Activated CD4-positive, CD25-positive, alpha-beta regulatory T cell treated with anti-CD3 and anti-CD28 coated beads, Interleukin-2, amount 50 U/mL, for 16 hours (primary cell): ENCODE measurements at regions not wholly inside any gene's neighbourhood (a gene's known extent, or its start where the extent isn't known, plus 50 kb on each side); places are given as distances from the start of the nearest gene placed in this dataset.

Source experiments
- DNase-seq: peaks from one replicate; pipeline ENCODE4 v3.0.0-alpha.2; 2020; ENCODE audit warnings: low read depth, low spot score

- no peak for DNase-seq
Observed at GRCh38 chr15:91665212-91665611, 188.3 kb upstream of the SLCO3A1 start.

- DNase-seq, result no peak
Observed at GRCh38 chr15:91668370-91668769, 185.1 kb upstream of the SLCO3A1 start.

- DNase-seq, result no peak
Observed at GRCh38 chr15:91670108-91670507, 183.4 kb upstream of the SLCO3A1 start.

GRCh38 chr15:91678003-91678402 is 175.5 kb upstream of the SLCO3A1 start:
- no peak for DNase-seq

GRCh38 chr15:91679447-91679846 is 174.1 kb upstream of the SLCO3A1 start:
- no peak for DNase-seq

DNA sequence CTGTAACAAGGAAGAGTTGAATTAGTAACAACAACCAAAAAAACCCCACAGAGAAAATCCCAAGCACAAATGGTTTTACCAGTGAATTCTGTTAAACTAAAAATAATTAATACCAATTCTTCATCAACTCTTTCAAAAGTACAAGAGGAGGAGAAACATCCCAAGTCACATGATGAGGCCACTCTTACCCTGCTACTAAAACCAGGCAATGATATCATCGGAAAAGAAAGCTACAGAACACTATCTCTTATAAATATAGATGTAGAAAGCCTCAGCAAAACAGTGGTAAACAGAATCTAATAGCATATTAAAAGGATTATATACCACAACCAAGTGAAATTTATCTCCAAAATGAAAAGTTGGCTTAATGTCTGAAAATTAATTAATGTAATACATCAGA is 168.1 kb upstream of the SLCO3A1 start:
- no peak for DNase-seq

- DNase-seq, result no peak
Observed at GRCh38 chr15:91688811-91689210, 164.7 kb upstream of the SLCO3A1 start.

- no peak for DNase-seq
Observed at GRCh38 chr15:91689377-91689776, 164.1 kb upstream of the SLCO3A1 start.

- DNase-seq, result no peak
Observed at GRCh38 chr15:91692596-91692995, 160.9 kb upstream of the SLCO3A1 start.

GRCh38 chr15:91694131-91694830 is 159.2 kb upstream of the SLCO3A1 start:
- DNase-seq, result no peak

DNA sequence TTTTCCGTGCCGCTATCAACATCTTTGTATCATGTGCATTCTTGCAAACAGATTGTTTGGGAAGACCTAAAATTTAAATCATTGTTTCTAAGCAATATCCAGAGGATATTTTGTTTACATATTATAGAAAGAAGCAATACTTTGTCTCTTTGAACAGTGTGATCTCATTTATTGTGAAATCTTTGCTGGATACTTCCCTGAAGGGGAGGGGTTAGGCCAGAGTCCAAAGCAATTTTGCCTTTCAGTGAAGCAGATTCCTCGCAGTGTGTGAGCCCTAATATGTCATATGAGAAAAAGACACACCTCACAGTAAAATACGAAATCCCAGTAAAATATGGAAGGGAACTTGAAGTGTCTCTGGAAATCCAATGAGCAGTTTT is 158.7 kb upstream of the SLCO3A1 start:
- DNase-seq, result no peak

GRCh38 chr15:91695799-91696198 is 157.7 kb upstream of the SLCO3A1 start:
- no peak for DNase-seq

DNA sequence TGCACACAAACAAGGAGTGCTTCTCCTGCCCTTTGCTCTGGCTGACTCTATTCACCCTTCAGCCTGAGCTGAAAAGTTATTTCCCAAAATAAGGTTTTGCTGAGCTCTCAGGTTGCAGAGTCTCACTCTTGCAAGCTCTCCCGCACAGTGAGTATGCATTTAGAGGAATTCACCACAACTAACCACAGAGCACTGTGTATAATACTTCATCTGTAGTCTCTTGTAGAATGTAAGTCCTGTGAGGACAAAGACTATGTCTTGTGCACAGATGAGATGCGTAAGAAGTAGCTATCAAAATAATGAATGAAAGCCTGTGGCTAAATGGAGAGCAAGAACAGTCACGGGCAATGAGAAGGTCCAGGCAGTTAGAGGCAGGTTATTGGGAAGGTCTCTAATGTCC is 156.5 kb upstream of the SLCO3A1 start:
- no peak for DNase-seq

DNA sequence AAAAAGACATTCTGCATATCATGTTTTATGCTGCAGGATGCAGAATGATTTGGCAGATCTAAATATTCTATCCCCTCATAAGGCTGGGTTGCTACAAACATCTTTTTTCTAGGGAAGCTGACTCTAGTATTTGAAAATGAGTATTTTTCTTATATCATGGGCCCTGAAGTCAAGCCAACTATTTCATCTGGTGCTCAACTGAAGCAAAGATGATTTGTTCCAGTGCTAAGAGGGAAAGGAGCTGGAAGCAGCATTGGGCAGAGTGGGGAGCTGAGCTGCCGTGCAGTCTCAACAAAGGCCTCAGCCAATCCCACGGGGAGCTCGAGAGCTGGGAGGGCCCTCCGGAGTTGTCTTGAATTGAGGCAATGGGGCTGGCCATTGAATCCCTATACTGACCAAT is 155.3 kb upstream of the SLCO3A1 start:
- no peak for DNase-seq

DNA sequence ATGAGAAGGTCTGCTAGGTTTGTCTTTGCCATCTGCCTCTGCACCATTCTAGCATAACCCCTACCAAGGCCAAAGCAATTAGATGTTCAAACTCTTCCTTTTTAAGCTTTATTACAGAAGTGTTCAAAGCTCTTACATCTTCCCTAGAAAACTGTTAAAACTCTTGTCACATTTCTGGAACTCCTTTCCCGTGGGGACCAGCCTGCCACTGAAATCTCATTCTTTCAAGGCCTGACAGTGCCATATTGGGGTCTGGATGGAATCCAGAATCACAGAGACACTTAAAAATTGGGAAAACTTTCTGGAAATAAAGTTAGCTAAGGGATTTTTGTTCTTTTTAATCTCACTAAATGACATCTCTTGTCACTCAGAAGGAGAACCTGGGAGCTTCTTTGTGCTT is 153.8 kb upstream of the SLCO3A1 start:
- DNase-seq, result no peak

DNA sequence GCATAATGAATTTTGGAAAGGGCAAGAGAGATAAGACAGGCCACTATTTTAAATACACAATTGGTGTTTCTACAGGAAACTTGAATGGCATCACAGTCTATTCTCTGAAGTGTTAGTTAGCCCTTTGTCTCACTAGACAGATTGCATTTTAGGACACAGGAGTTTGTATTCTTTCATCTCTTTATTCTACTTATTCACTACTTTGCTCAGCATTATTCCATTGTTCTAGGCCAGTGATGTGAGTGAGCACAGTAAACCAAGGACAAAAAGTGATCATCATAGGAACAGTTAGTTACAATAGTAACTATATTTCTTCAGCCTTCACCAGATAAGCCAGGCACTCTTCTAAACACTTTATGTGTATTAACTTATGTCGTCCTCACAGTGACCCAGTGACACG is 150.2 kb upstream of the SLCO3A1 start:
- no peak for DNase-seq

DNA sequence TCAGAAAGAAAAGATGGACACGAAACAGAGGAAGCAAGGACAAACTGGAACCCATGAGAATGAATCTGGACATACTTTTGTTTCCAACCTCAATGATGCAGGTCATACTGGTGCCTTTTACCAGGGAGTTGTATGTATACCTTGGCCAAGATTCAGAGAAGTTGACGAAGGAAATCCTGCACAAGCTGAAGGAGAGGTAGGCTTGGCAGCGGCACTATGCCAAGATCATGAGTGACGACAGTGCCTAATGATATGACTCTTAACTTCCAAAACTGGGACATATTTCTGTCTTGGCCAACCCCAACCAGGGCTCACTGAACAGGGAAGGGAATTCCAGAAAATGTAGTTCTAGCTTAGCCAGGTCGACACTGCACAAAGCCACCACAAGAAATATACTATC is 149.2 kb upstream of the SLCO3A1 start:
- no peak for DNase-seq

DNA sequence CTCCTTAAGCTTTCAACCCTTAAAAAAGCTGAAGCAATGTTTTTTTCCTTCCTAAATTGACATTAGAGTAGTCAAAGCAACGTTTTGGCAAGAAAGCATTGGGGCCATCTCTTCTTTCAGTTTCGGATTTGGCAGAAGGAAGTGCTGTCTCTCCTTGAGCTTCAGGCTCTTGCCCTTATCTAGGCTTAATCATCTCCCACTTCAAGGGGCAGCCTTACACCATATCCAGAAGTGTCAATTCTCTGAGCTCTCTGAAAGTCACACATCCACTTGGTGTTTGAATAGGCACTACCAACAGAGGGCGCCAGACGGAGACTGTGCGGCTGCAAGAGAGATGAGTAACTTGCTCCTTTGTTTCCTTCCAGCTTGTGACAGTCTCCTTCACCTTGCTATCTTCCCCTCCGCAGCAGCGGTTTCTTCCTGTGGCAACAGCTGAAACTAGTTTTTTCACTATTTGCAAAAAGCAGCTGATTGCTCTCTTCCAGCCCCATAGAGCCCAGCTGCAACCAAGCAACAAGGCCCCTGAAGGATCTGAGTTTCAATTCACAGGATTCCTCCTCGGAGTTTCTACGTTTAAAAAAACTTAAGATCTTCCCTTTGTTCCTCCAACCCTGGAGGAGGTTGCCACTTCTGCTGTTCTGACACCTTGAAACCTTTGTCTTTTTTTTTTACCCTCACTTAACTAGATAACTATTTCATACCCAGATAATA is 147.0 kb upstream of the SLCO3A1 start:
- DNase-seq, result peak; percentile 72

DNA sequence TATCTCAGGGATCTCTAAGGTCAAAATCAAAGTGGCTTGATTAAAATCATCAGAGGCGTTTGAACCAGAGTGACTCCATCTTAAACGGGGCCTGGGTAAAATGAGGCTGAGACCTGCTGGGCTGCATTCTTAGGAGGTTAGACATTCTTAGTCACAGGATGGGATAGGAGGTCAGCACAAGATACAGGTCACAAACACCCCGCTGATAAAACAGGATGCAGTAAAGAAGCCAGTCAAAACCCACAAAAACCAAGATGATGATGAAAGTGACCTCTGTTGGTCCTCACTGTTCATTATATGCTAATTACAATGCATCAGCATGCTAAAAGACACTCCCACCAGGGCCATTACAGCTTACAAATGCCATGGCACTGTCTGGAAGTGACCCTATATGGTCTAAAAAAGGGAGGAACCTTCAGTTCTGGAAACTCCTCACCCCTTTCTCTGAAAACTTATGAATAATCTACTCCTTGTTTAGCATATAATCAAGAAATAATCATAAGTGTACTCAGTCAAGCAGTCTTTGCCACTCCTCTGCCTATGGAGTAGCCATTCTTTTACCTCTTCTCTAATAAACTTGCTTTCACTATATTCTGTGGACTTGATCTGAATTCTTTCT is 143.3 kb upstream of the SLCO3A1 start:
- no peak for DNase-seq

GRCh38 chr15:91711384-91712033 is 142.0 kb upstream of the SLCO3A1 start:
- DNase-seq, result no peak

DNA sequence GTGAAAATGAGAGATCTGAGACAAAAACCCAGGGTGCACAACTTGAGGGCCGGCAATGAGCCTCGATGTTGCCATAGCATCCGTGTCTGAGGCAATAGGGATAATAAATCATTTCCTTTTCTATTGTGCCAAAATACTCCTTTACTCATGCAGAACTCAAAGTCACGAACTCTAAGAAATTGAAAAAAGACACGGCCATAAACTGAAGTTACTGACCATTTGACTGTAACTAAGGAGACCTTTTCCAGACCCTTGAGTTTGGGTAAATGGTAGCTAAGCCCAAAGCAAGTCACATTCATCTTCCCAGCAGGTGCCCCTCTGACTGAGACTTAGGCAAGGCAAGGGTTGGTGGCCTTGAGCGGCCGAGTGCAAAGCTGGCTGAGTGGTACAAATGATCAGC is 141.2 kb upstream of the SLCO3A1 start:
- DNase-seq, result no peak

DNA sequence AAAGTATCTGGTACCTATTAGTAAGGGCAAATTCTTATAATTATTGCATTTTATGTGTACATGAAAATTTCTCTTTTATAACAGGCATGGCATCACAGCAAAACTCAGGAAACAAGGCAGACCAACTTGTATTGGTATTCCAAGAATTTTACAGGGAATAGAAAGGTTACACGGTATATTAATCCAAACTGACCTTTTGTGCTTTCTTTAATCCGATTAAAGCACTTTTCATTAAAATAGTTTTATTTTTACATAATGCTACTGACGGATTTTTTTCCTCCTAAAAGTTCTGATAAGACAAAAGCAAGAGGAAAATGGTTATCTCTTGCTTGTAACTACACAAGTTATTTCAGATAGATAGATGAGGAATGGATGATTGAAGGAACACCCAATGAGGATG is 137.0 kb upstream of the SLCO3A1 start:
- DNase-seq, result no peak

GRCh38 chr15:91717811-91718210 is 135.7 kb upstream of the SLCO3A1 start:
- DNase-seq, result no peak
